ENCODE measurements at regions not wholly inside any gene's neighbourhood (a gene's known extent, or its start where the extent isn't known, plus 50 kb on each side); places are given as distances from the start of the nearest gene placed in this dataset.

DNA sequence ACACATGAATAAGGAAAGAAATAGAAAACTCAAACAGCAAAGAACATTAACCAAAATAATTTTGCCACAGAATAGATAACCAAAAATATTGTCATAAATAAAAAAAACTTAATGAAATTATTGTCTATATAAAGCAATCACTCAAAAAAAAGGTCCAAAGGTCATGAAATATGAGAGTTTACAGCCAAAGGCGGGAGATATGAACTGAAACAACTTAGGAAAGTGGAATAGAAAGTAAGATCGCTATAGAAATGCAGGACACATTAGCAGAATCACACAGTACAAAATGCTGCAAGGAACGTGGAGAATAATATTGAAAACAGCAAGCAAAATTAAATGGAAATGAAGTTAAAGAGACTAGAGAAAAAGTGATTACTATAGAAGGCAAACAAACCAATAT, 375.0 kb upstream of the ARHGEF26 start:
- Mint-ChIP-seq H3K4me1 (no peaks in the 10 kb centered on the region), H3K4me3 (no peak overlapping the region), H3K27ac (no peak overlapping the region), H3K9me3 (ENCODE audit: insufficient read depth) (no peaks in the 10 kb centered on the region), H3K27me3 (no peaks in the 10 kb centered on the region)
- Histone ChIP-seq H3K27ac (ENCODE audit: low read length in 2 of 2) (no peak overlapping the region), H4K20me1 (ENCODE audit: control insufficient read depth, insufficient read depth, low read length, poor library complexity, severe bottlenecking) (no peaks in the 10 kb centered on the region), H3K4me2 (replicated peaks; ENCODE audit: low read depth, low read length, poor library complexity, severe bottlenecking) (no peak overlapping the region), H3K27me3 (replicated peaks in 1 of 4; ENCODE audit: control extremely low read depth in 1 of 4, control insufficient read depth in 3 of 4, insufficient read depth in 4 of 4, low read length in 3 of 4) (no peaks in the 10 kb centered on the region), H3K4me1 (ENCODE audit: control insufficient read depth in 2 of 2, insufficient read depth in 2 of 2, low read length in 2 of 2) (no peaks in the 10 kb centered on the region), H3K9me3 (ENCODE audit: control extremely low read depth in 1 of 3, control insufficient read depth in 2 of 3, insufficient read depth in 1 of 3, low read length in 2 of 3) (no peaks in the 10 kb centered on the region), H3K9ac (ENCODE audit: low read length) (no peak overlapping the region), H2AFZ (ENCODE audit: insufficient read depth, low read depth, low read length, poor library complexity, severe bottlenecking) (no peak overlapping the region), H3K4me3 (ENCODE audit: control extremely low read depth in 1 of 5, extremely low read depth in 1 of 5, insufficient read depth in 1 of 5, low read depth in 2 of 5, low read length in 4 of 5) (no peak overlapping the region), H3K79me2 (ENCODE audit: control insufficient read depth, insufficient read depth, low read length) (no peaks in the 10 kb centered on the region), H3K36me3 (replicated peaks in 1 of 2; ENCODE audit: control extremely low read depth in 1 of 2, control insufficient read depth in 1 of 2, extremely low read depth in 1 of 2, insufficient read depth in 2 of 2, low read length in 1 of 2) (no peaks in the 10 kb centered on the region)
- ATAC-seq (ENCODE audit: low read depth) = no peak
- intact Hi-C loops (cut with micrococcal nuclease) = no loop called here
- TF ChIP-seq, protein P1, sequence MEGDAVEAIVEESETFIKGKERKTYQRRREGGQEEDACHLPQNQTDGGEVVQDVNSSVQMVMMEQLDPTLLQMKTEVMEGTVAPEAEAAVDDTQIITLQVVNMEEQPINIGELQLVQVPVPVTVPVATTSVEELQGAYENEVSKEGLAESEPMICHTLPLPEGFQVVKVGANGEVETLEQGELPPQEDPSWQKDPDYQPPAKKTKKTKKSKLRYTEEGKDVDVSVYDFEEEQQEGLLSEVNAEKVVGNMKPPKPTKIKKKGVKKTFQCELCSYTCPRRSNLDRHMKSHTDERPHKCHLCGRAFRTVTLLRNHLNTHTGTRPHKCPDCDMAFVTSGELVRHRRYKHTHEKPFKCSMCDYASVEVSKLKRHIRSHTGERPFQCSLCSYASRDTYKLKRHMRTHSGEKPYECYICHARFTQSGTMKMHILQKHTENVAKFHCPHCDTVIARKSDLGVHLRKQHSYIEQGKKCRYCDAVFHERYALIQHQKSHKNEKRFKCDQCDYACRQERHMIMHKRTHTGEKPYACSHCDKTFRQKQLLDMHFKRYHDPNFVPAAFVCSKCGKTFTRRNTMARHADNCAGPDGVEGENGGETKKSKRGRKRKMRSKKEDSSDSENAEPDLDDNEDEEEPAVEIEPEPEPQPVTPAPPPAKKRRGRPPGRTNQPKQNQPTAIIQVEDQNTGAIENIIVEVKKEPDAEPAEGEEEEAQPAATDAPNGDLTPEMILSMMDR (IDR thresholded peaks at IDR 0.05) = no peak
- TF ChIP-seq EZH2 (IDR thresholded peaks at IDR 0.05; ENCODE audit: borderline replicate concordance, insufficient read depth, low read depth, low read length, poor library complexity, severe bottlenecking) = no peak
- no peak for DNase-seq
- no CpG with 5 or more reads among the region's 3 CpGs for WGBS (ENCODE audit: insufficient coverage)
- CTCF ChIA-PET = no interaction called here
- POLR2A ChIA-PET = no interaction called here

DNA sequence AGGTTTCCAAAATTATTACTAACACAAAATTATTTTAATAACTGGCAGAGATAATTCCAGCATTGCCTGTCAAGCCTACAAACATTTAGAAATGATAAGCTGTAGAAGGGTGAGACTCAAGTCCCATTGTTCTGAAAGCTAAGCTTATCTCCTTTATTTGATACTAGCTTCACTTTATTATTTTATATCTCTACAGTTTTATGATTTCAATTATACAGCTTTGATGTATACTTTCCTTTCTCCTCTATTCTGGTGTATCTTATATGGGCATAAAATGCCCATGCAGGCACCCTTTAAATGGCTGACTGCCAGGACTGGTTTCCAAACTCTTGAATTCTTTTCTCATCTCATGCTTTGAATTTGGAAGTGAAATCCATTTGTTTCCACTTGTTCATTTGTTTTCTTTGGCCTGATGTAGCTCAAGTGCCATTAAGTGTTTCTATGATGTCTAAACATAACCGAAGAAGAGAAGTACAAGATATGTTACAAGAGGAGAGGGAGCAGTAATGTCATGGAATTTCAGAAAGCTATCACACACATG, 372.1 kb upstream of the ARHGEF26 start:
- POLR2A ChIA-PET = no interaction called here
- CTCF ChIA-PET = interaction anchor here (0.8 to 1.0 kb wide), 2 partner anchors 8 to 723 kb away, joined by 3 read pairs; no protein-coding TSS in a partner anchor
- H3K4me2 ChIP-seq (replicated peaks; ENCODE audit: low read depth, low read length, poor library complexity, severe bottlenecking) = no peak overlapping the region

More for the DNA sequence above, 372.1 kb upstream of the ARHGEF26 start:
- DNase-seq (no peak), ATAC-seq (ENCODE audit: low read depth) (no peak)
- H3K4me3 ChIP-seq (ENCODE audit: control extremely low read depth in 1 of 5, extremely low read depth in 1 of 5, insufficient read depth in 1 of 5, low read depth in 2 of 5, low read length in 4 of 5) = no peak overlapping the region
- no peak overlapping the region for H2AFZ ChIP-seq (ENCODE audit: insufficient read depth, low read depth, low read length, poor library complexity, severe bottlenecking)
- H3K9ac ChIP-seq (ENCODE audit: low read length) = no peak overlapping the region
- H3K9me3 Mint-ChIP-seq (ENCODE audit: insufficient read depth) = no peaks in the 10 kb centered on the region
- no peaks in the 10 kb centered on the region for H4K20me1 ChIP-seq (ENCODE audit: control insufficient read depth, insufficient read depth, low read length, poor library complexity, severe bottlenecking)
- H3K27ac ChIP-seq (ENCODE audit: low read length in 2 of 2) = no peak overlapping the region
- H3K27ac Mint-ChIP-seq = no peak overlapping the region
- TF ChIP-seq, protein P1 (IDR thresholded peaks at IDR 0.05) = no peak
- no peak for TF ChIP-seq EZH2 (IDR thresholded peaks at IDR 0.05; ENCODE audit: borderline replicate concordance, insufficient read depth, low read depth, low read length, poor library complexity, severe bottlenecking)
- H3K27me3 Mint-ChIP-seq = no peaks in the 10 kb centered on the region
- H3K4me1 ChIP-seq (ENCODE audit: control insufficient read depth in 2 of 2, insufficient read depth in 2 of 2, low read length in 2 of 2) = no peaks in the 10 kb centered on the region
- no peaks in the 10 kb centered on the region for H3K79me2 ChIP-seq (ENCODE audit: control insufficient read depth, insufficient read depth, low read length)
- intact Hi-C loops (cut with micrococcal nuclease) = no loop called here
- H3K27me3 ChIP-seq (replicated peaks in 1 of 4; ENCODE audit: control extremely low read depth in 1 of 4, control insufficient read depth in 3 of 4, insufficient read depth in 4 of 4, low read length in 3 of 4) = no peaks in the 10 kb centered on the region
- H3K4me3 Mint-ChIP-seq = no peak overlapping the region
- H3K9me3 ChIP-seq (ENCODE audit: control extremely low read depth in 1 of 3, control insufficient read depth in 2 of 3, insufficient read depth in 1 of 3, low read length in 2 of 3) = no peaks in the 10 kb centered on the region
- no CpG with 5 or more reads among the region's 1 CpG for WGBS (ENCODE audit: insufficient coverage)
- H3K36me3 ChIP-seq (replicated peaks in 1 of 2; ENCODE audit: control extremely low read depth in 1 of 2, control insufficient read depth in 1 of 2, extremely low read depth in 1 of 2, insufficient read depth in 2 of 2, low read length in 1 of 2) = no peaks in the 10 kb centered on the region
- H3K4me1 Mint-ChIP-seq = no peaks in the 10 kb centered on the region
